Epithelial cell of proximal tubule (primary cell): ENCODE measurements at regions not wholly inside any gene's neighbourhood (a gene's known extent, or its start where the extent isn't known, plus 50 kb on each side); places are given as distances from the start of the nearest gene placed in this dataset.
"Not testable (repeated sequence)": the region's sequence is repeated elsewhere in the genome, so short reads cannot be mapped to it uniquely, and the experiment has no call there.

Experiments
- DNase-seq: peaks from one replicate; pipeline ENCODE4 v3.0.0-alpha.2; 2011; ENCODE audit warnings: low read depth
- H3K4me3 ChIP-seq: 2 replicates; pipeline ENCODE4 v1.5.1; 2011; ENCODE audit warnings: low read depth, mild to moderate bottlenecking, low read length
- CTCF ChIP-seq: conservative IDR thresholded peaks from 2 replicates; pipeline ENCODE4 v1.5.1; 2012; ENCODE audit warnings: low read depth, mild to moderate bottlenecking, low read length

GRCh38 chr2:198880986-198881385, 576.8 kb downstream of the SATB2 start:
- DNase-seq: no peak
- TF ChIP-seq CTCF: no peak
- no peak overlapping the region for H3K4me3 ChIP-seq

GRCh38 chr2:198880421-198880820, 577.3 kb downstream of the SATB2 start:
- DNase-seq: no peak
- no peak overlapping the region for H3K4me3 ChIP-seq
- no peak for TF ChIP-seq CTCF

- H3K4me3 ChIP-seq: no peak overlapping the region
- DNase-seq: no peak
- no peak for TF ChIP-seq CTCF
These were observed 583.3 kb downstream of the SATB2 start for GRCh38 chr2:198874472-198874858.

GRCh38 chr2:198873503-198874471, 584.0 kb downstream of the SATB2 start:
- DNase-seq: no peak
- no peak for TF ChIP-seq CTCF
- no peak overlapping the region for H3K4me3 ChIP-seq

- TF ChIP-seq CTCF: no peak
- H3K4me3 ChIP-seq: no peak overlapping the region
- no peak for DNase-seq
These were observed 594.1 kb downstream of the SATB2 start for GRCh38 chr2:198863655-198864054.

- TF ChIP-seq CTCF: no peak
- no peak overlapping the region for H3K4me3 ChIP-seq
- DNase-seq: no peak
These were observed 596.7 kb downstream of the SATB2 start for GRCh38 chr2:198861080-198861479.

GRCh38 chr2:198857246-198857645, 600.5 kb downstream of the SATB2 start:
- DNase-seq: no peak
- no peak for TF ChIP-seq CTCF
- no peak overlapping the region for H3K4me3 ChIP-seq

GRCh38 chr2:198855746-198856145, 602.0 kb downstream of the SATB2 start:
- H3K4me3 ChIP-seq, DNase-seq: not testable (repeated sequence)
